ENCODE measurements at regions not wholly inside any gene's neighbourhood (a gene's known extent, or its start where the extent isn't known, plus 50 kb on each side); places are given as distances from the start of the nearest gene placed in this dataset.

GRCh38 chr13:74870865-74871264 lies 611.1 kb downstream of the TBC1D4 start:
- TF ChIP-seq USF2 (IDR thresholded peaks at IDR 0.05; ENCODE audit: borderline replicate concordance, low read depth, low read length): no peak
- no peak for TF ChIP-seq POLR2A (IDR thresholded peaks at IDR 0.05; ENCODE audit: low read depth, low read length)
- TF ChIP-seq CUX1 (IDR thresholded peaks at IDR 0.05; ENCODE audit: insufficient replicate concordance, low read depth, low read length): no peak
- TF ChIP-seq RAD21 (IDR thresholded peaks at IDR 0.05; ENCODE audit: insufficient read depth, low read depth, low read length): no peak
- no peak for TF ChIP-seq POLR2AphosphoS5 (IDR thresholded peaks at IDR 0.05; ENCODE audit: low read length)
- TF ChIP-seq SIN3A (IDR thresholded peaks at IDR 0.05; ENCODE audit: low read depth, low read length): no peak
- no peak for TF ChIP-seq CTCF (IDR thresholded peaks at IDR 0.05 in 2 of 3, conservative IDR thresholded peaks at IDR 0.05 in 1 of 3; ENCODE audit: control insufficient read depth in 2 of 3, extremely low read depth in 1 of 3, insufficient read depth in 1 of 3, low read depth in 3 of 3, low read length in 3 of 3)
- no peak for TF ChIP-seq STAT3 (IDR thresholded peaks at IDR 0.05; ENCODE audit: low read depth, low read length)
- no peak for TF ChIP-seq BACH1 (IDR thresholded peaks at IDR 0.05; ENCODE audit: borderline replicate concordance)
- TF ChIP-seq RAD51 (IDR thresholded peaks at IDR 0.05): no peak
- TF ChIP-seq EZH2 (IDR thresholded peaks at IDR 0.05; ENCODE audit: borderline replicate concordance, control insufficient read depth, low read depth, low read length): no peak
- TF ChIP-seq SKIL (IDR thresholded peaks at IDR 0.05; ENCODE audit: low read depth, poor library complexity, severe bottlenecking): no peak
- TF ChIP-seq MTA3 (IDR thresholded peaks at IDR 0.05; ENCODE audit: borderline replicate concordance, low read length): no peak
